COR-L47 (cell line): ENCODE measurements at regions not wholly inside any gene's neighbourhood (a gene's known extent, or its start where the extent isn't known, plus 50 kb on each side); places are given as distances from the start of the nearest gene placed in this dataset.

Experiments used
- DNase-seq: peaks from one replicate; lab custom pipeline; 2025; lab: John Stamatoyannopoulos, UW

DNA sequence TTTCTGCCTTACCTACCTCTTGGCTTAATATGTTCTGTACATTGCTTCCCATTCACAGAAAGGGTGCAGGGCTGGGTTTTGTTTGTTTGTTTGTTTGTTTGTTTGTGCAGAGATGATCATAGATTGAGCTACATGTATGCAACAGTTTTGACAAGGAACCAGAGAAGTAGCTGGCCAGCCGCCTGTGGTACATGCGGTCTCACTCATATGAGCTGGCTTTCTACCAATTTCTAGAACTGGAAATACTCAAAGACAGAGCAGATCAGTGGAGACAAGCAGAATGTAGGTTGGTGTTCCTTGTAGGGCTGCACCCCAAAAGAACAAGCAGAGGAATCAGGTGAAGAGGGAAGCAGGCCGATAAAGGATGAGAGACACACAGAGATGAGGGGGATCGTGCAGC is 502.7 kb downstream of the SOX2 start:
- DNase-seq = no peak

- no peak for DNase-seq
Observed at GRCh38 chr3:182215881-182216280, 504.2 kb downstream of the SOX2 start.

DNA sequence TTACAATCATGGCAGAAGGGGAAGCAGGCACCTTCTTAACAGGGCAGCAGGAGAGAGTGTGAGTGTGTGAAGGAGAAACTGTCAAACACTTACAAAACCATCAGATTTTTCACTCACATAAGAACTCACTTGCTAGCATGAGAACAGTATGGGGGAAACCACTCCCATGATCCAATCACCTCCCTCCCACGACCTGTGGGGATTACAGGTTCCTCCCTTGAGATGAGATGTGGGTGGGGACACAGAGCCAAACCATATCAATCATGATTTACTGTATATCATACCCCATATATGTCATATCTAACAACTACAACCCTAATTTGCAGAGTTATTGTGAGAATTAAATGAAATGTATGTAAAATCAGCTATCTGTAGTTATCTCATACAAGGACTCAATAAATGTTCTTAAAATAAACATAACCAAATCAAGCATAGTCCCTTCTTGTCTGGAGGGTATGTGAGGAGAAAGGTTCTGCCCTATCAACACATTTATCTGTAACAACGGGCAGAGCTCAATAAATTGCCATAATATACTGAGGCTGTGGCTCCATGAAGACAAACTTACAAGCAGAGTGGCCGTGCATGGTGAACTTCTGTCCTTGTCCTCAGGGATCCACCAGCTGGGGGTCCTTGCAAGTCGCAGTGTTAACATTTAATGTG is 504.7 kb downstream of the SOX2 start:
- no peak for DNase-seq

- DNase-seq = no peak
Observed at GRCh38 chr3:182220013-182220412, 508.3 kb downstream of the SOX2 start.

DNA sequence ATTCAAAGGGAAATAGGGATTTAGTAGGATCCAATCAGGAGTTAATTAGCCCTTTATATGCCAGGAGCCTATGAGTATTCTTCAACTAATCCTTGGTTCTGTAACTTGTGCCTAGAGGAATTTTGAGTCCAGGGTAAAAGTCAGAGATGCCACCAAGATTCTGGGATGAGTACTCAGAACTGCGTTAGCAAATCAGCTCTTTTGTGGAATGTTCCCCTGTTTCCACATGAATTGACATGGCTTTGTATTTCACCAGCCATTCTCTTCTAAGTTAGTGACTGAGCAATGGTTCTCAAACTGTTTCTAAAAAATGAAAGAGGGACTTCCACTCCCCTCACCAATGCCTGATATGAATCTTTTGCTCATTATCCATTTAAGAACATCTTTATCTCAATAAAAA is 508.7 kb downstream of the SOX2 start:
- DNase-seq = no peak

DNA sequence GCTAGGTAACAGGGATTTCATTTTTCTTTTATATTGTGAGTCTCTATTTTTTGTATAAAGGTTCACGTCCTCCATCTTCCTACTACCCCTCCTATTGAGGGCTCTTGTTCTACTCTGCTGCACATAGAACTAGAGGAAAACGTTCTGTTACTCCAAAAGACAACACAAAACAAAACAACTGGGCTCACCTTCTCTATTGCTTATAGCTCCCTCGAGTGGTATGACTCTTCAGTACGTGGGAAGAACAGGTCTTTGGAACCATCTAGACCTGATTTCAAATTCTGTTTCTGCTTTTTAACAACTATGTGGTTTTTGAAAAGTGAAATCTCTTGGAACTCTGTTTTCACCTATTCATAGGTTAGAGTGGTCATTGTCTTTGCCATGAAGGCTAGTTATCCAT is 515.3 kb downstream of the SOX2 start:
- peak; percentile 28 for DNase-seq

GRCh38 chr3:182233405-182233804 is 521.7 kb downstream of the SOX2 start:
- DNase-seq = no peak

GRCh38 chr3:182233957-182234356 is 522.2 kb downstream of the SOX2 start:
- DNase-seq = no peak

- no peak for DNase-seq
Observed at GRCh38 chr3:182234881-182235280, 523.2 kb downstream of the SOX2 start.

GRCh38 chr3:182235504-182235903 is 523.8 kb downstream of the SOX2 start:
- no peak for DNase-seq

GRCh38 chr3:182238126-182238525 is 526.4 kb downstream of the SOX2 start:
- DNase-seq = no peak

DNA sequence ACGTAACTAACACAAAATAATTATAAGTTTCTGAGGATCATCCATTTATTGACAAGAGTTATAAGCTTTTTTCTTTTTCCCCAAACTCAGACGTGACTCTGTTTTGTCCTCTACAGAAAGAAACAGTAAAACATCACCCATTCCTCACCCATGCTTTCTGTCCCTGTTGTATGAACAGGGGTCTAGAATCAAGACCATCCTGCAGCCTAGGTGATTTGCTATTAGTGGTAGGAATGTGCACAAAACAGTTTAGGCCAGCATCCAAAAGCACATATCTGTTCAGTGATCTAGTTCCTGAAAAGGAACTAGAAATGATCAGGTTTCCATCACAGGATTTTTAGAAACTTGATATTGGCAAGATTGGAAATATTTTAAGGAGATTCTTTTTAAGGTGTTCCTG is 527.6 kb downstream of the SOX2 start:
- no peak for DNase-seq

- DNase-seq = no peak
Observed at GRCh38 chr3:182240474-182240873, 528.7 kb downstream of the SOX2 start.

DNA sequence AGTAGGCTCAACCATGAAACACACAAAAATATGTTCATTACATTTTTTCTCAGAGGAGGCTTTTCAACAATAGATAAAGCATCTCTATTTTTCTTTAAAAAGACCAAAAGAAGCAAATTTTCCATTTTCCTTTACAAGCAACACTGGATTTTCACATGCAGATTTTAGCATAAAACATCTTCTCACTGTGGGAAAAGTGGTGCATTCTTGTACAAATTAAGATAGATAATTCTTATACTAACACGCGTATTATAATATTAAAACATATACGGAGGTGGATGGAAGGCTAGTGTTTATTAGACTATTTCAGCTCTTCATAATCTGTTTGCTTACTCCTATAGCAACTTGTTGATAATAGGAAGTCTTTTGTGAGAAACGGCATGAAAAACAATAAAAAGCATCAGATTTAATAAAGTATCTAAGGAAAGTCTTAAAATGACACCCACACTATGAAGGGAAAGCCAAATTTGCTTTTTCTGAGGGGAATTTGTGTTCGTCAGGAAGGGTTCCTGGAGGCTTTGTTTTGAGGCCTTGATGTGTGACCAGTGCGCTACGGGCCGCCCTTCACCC is 529.6 kb downstream of the SOX2 start:
- DNase-seq = no peak

GRCh38 chr3:182241766-182242488 is 530.2 kb downstream of the SOX2 start:
- DNase-seq = no peak

DNA sequence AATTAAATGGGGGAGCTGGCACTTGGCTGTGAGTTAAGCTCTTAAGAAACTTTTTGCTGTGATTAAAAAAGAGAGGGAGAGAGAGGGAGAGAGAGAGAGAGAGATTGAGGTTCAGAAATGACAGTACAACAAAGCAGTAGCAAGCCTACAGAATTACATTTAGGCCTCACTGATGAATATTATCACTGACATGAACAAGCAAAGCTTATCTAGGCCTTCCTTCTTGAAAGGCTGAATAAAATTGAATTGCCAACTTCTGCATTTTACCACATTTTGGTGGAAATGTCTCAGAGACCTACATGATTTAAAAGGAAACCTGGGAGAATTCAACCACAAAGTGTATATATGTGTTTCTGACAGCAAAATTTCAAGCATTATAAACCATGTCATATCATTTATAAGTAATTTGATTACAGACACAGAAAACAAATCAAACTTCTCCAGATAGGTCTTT is 530.8 kb downstream of the SOX2 start:
- DNase-seq = no peak

DNA sequence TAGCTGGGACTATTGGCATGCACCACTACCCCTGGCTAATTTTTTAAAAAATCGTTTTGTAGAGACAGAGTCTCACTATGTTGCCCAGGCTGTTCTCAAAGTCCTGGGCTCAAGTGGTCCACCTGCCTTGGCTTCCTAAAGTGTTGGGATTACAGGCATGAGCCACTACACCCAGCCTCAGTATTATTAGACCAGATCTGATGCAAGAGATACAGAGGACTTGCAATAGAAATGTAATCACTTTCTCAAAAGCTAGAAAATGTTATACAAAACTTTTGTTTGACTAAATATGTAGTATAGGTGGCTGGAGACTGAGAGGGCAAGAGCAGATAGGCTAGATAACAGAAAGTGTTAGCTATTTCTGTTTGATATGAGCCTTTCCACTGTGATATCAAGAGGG is 531.9 kb downstream of the SOX2 start:
- no peak for DNase-seq

GRCh38 chr3:182244222-182244971 is 532.7 kb downstream of the SOX2 start:
- no peak for DNase-seq

GRCh38 chr3:182245059-182245458 is 533.3 kb downstream of the SOX2 start:
- no peak for DNase-seq

GRCh38 chr3:182246870-182247269 is 535.1 kb downstream of the SOX2 start:
- DNase-seq = no peak

- DNase-seq = peak; percentile 32
Observed at GRCh38 chr3:182248349-182248880, 536.7 kb downstream of the SOX2 start.

GRCh38 chr3:182252802-182253201 is 540.5 kb upstream of the ATP11B start:
- no peak for DNase-seq
